Stimulated activated CD8-positive, alpha-beta memory T cell treated with anti-CD3 and anti-CD28 coated beads, Interleukin-2, amount 100 ng/mL, for 1 hour (primary cell): ENCODE measurements at regions not wholly inside any gene's neighbourhood (a gene's known extent, or its start where the extent isn't known, plus 50 kb on each side); places are given as distances from the start of the nearest gene placed in this dataset.

Experiments used
- DNase-seq, 2 donors: peaks; one replicate each; pipeline ENCODE4 v3.0.0-alpha.2; 2020; ENCODE audit warnings: low read depth in 2 of 2

DNA sequence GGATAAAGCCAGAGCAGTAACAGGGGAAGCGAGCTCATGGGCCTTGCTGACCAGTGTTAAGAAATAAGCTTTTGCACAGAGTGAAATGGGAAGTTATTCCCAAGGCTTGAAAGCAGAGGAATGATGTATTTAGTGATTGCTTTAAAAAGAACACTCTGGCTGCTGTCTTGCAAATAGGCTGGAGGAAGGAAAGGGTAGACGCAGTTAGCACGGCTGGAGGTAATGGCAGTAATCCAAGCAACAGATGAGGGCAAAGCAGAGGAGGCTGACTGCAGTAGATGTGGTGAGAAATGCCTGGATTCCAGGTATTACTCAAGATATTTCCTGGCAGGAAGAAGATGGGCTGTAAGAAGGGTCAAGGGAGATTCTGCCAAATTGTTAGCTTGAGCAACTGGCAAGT, 1342.3 kb upstream of the AGA start:
- DNase-seq, result no peak

GRCh38 chr4:178789279-178789678, 1347.0 kb upstream of the AGA start:
- DNase-seq, result no peak

- DNase-seq, result no peak
Measured at GRCh38 chr4:178799204-178799603, 1357.0 kb upstream of the AGA start.

DNA sequence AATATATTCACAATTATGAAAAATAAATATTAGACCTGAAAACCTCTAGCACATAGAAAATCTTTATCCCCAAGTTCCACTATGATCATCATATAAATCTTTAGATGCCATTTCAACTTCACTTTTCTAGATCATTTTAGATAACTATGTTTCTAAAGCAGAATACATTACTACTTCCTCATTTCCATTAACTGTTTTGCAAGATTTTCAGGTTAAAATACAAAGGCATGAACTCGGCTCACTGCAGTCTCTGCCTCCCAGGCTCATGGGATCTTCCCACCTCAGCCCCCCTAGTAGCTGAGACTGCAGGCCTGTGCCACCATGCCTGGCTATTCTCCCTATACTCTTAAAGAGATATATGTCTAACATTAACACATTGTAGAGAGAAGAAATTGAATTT, 1365.9 kb upstream of the AGA start:
- DNase-seq, result no peak

DNA sequence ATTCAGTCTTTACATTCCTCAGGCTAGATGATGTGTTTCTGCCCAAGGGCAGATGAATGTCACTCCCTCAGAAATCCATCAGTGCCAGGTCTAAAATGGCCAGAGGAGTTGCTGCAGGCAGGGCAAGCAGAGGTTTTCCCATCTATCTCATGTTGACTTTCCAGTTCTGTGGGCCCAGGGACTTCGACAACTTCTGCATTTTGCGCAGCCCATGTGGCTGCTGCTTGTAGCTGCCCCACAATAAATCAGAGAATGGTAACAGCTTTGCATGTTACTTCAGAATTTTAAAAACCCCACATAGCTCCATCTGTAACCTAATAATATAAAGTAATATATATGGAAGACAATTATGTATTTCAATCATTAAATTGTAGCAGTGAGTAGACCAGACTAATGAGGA, 1367.7 kb upstream of the AGA start:
- no peak for DNase-seq

- DNase-seq, result no peak
Measured at GRCh38 chr4:178811356-178811755, 1369.1 kb upstream of the AGA start.

GRCh38 chr4:178812866-178813265, 1370.6 kb upstream of the AGA start:
- DNase-seq, result no peak

DNA sequence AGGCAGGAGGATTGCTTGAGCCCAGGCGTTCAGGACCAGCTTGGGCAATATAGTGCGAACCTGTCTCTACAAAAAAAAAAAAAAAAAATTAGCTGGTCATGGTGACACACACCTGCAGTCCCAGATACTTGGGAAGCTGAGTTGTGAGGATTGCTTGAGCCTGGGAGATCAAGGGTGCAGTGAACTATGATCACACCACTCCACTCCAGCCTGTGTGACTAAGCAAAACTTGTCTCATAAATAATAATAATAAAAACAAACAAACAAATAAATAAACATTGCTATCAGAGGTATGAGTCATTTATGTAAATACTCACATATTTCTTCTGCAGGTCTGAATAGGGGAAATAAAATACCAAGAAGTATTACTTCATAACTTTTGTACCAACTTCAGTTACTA, 1372.7 kb upstream of the AGA start:
- no peak for DNase-seq

GRCh38 chr4:178823673-178824295, 1381.5 kb upstream of the AGA start:
- DNase-seq, result no peak

DNA sequence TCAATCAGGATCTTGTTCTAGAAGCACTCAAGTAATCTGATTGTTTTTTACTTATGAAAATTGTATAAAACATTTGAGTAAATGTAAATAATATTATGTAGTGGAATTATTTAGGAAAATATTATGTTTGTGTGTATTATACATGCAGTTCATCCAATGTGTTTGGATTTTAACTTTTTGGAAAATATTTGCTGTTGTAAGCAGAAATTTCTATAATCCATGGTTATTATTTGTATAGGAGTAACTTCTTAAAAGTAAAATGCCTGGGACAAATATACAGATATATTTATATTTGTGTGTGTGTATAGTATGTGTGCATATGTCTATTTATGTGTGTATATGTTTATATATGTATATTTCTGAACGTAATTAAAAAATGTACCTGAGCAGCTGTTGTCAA, 1394.6 kb upstream of the AGA start:
- no peak for DNase-seq

DNA sequence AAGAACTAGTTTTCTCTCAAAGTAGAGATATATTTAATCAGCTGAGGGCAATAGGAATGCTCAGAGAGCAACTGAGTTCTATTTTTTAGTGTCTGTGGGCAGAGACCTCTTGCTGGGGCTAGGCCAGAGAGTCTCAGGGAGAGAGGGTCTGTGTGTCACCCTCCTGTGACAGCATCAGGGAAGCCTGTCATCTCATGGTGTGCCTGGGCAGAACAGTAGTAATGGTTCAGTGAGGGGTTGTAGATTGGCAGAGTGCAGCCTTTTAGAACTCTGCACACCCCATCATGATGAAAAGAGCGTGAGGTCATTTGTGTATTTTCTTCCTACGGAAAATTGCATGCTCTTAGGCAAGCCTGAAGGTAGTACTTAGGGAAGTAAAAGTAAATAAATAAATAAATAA, 1396.5 kb upstream of the AGA start:
- DNase-seq, result no peak

DNA sequence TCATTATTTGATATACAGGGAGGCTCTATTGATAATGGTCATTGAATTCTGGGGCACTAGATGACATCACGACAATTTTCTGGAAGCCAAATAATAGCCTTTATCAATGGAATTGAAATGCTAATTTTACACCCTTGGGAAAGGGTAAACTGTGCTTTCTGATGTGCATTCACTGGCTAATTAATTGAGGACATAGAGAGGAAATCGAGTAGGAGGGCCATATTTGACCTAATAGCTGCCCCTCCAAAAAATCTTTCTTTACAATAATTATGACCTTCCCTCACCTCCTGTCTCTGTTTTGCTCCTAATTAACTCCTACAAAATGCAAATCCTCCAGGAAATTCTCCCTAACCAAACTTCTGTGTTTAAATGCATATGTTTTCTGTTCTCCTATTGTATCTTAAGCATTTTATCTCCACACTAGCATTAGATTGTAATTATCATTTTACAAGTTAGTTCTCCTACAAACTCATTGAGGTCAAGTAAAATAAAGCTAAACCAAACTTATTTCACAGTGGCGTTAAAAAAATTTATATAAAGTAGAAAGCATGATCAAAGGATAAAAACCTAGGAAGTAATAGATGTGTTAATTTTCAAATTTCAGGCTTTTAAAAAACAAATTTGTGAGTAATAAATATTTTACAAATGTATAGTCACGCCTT, 1414.0 kb upstream of the AGA start:
- DNase-seq, result no peak

DNA sequence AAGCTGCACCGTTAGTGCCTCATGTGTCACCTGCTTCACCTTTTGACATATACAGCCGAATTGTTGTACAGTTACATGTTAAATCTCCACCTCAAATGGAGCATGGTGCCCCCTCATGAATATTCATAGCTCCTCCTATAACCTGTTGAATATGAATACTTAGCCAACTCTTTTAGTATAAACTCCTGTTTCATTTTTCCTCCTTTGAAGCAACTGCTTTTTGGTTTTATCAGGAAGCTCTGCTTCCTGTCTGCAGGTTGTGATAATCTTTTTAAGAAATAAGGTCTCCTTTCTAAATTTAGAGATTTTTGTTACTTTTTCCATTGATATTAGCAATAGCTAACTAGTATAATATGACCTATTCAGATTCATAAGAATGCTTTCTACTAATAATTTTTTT, 1429.2 kb upstream of the AGA start:
- DNase-seq, result no peak

GRCh38 chr4:178881937-178882336, 1439.7 kb upstream of the AGA start:
- no peak for DNase-seq

- DNase-seq, result no peak
Measured at GRCh38 chr4:178894126-178894525, 1451.9 kb upstream of the AGA start.

DNA sequence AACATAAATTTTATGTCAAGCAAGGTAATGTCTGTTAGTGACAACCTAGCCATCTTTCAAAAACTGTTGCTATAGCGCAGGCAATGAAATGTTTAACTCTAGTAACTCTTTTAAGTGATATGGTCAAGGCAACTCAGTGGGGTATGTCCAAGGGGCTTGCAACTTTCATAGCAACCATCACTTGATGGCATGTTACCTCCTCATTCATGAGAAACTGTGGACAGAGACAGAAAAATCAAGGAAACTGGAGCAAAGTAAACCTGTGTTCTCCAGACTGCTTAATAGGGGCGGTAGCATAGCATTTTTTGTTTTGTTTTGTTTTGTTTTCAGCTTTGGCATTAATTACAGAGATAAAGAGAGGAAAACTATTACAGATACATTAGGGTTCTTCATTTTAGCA, 1456.8 kb upstream of the AGA start:
- no peak for DNase-seq

DNA sequence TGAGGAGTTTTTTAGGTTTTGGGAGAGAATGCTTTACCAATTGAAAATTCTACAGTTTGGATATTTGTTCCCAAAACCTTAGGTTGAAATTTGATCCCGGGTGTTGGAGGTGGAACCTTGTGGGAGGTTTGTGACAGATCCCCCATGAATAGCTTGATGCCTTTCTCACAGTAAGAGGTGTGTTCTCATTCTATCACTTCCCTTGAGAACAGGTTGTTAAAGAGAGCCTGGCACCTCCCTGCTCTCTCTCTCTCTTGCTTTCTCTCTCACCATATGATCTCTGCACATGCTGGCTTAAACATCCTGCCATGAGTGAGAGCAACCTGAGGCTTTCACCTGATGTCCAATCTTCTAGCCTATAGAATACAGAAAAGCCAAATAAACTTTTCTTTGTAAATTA, 1475.5 kb upstream of the AGA start:
- DNase-seq, result no peak

- DNase-seq, result no peak
Measured at GRCh38 chr4:178937130-178937529, 1494.9 kb upstream of the AGA start.

- DNase-seq, result no peak
Measured at GRCh38 chr4:178941975-178942374, 1499.7 kb upstream of the AGA start.

GRCh38 chr4:178953447-178954120, 1511.3 kb upstream of the AGA start:
- no peak for DNase-seq

- DNase-seq, result no peak
Measured at GRCh38 chr4:178955614-178956013, 1513.4 kb upstream of the AGA start.

DNA sequence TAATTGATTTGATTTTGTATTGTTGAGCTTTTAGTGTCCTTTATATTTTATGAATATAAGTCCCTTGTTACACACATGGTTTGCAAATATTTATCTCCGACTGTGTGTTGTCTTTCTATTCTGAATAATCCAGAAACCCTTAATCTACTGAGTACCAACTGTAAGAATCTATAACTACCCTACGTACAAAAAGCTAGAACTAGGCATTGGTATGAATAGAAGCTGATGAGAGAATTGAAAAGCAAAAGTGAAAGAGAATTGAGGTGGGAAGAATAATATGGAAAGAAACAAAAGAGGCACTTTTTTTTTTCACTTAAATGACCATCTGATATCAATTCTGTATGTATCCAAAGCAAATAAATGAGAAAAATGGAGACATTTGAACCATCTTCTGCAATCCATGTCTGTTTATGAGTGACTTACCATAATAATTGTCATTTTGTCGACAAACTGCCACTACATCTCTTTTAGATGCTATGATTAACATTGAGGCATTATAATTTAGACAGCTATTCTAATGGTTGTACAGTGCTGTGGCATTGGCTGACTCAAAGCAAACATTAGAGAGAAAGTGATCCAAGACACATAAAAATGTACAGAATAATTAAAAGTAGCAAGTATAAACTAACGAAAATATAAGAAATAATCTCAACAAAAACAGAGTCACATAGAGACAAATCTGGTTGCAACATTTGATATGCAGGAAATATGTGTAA, 1516.6 kb upstream of the AGA start:
- DNase-seq, result no peak
